Omental fat pad (tissue), 3 donors: ENCODE measurements at regions not wholly inside any gene's neighbourhood (a gene's known extent, or its start where the extent isn't known, plus 50 kb on each side); places are given as distances from the start of the nearest gene placed in this dataset.

Experiments
- ATAC-seq: fragments of 150-250 bp; one replicate; pipeline ENCODE4 v1.9.1; 2016; ENCODE audit warnings: mild to moderate bottlenecking, moderate library complexity; ENCODE audit not compliant: low FRiP score
- DNase-seq: peaks from one replicate; pipeline ENCODE4 v3.0.0-alpha.2; 2019; ENCODE audit warnings: low spot score
- TF ChIP-seq, protein P1 (sequence below), 3 donors: fragments of 450-650 bp; IDR thresholded peaks; one replicate each; pipeline ENCODE4 v1.5.1; 2016 to 2017; ENCODE audit warnings: antibody characterized with exemption in 3 of 3, mild to moderate bottlenecking in 3 of 3, moderate library complexity in 2 of 3

DNA sequence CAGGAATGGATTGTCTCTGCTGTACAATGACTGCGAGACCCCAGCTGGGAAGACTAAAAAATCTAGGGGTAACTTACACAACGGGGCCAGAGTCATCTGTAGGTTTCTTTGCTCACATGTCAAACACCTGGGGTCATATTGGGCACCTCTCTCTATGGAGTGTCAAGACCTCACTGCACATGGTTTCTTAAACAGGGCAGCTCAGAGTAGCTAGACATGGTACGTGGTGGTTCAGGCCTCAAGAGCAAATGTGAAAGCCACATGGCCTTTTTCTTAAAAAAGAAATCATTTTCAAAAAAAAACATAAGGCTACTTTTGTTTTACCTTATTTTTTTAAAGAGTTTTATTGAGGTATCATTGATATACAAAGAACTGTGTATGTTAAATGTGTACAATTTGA is 162.2 kb upstream of the ITGB1 start:
- no peak for ATAC-seq
- no peak for DNase-seq
- TF ChIP-seq, protein P1, sequence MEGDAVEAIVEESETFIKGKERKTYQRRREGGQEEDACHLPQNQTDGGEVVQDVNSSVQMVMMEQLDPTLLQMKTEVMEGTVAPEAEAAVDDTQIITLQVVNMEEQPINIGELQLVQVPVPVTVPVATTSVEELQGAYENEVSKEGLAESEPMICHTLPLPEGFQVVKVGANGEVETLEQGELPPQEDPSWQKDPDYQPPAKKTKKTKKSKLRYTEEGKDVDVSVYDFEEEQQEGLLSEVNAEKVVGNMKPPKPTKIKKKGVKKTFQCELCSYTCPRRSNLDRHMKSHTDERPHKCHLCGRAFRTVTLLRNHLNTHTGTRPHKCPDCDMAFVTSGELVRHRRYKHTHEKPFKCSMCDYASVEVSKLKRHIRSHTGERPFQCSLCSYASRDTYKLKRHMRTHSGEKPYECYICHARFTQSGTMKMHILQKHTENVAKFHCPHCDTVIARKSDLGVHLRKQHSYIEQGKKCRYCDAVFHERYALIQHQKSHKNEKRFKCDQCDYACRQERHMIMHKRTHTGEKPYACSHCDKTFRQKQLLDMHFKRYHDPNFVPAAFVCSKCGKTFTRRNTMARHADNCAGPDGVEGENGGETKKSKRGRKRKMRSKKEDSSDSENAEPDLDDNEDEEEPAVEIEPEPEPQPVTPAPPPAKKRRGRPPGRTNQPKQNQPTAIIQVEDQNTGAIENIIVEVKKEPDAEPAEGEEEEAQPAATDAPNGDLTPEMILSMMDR (IDR thresholded peaks at IDR 0.05): no peak

DNA sequence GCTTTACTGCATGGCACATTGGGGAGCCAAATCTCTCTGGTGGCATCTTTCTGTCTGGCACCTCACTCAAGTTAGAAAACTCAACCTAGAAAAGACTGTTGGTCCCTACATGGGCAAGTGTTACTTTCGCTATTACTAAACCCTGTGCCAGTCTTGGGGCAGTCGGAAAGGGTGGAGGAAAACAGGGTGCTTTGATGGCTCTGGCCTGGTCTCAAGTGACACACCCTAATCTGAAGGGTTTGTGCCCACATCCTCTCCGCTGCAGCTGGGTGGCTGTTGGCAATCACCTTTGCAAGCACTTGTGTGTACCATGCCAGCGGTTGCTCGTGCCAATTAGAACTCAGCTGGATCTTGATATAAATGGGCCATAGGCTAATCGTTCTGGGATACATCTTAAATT is 159.8 kb upstream of the ITGB1 start:
- ATAC-seq (no peak), DNase-seq (no peak)
- TF ChIP-seq, protein P1 (IDR thresholded peaks at IDR 0.05): no peak

- DNase-seq (no peak), ATAC-seq (no peak)
- TF ChIP-seq, protein P1 (IDR thresholded peaks at IDR 0.05): no peak
Measured at GRCh38 chr10:33117230-33117629, 159.2 kb upstream of the ITGB1 start.

GRCh38 chr10:33115738-33116719 is 158.0 kb upstream of the ITGB1 start:
- ATAC-seq (no peak), DNase-seq (no peak)
- TF ChIP-seq, protein P1 (IDR thresholded peaks at IDR 0.05): no peak

GRCh38 chr10:33114451-33114952 is 156.5 kb upstream of the ITGB1 start:
- TF ChIP-seq, protein P1 (IDR thresholded peaks at IDR 0.05): no peak
- ATAC-seq: peak; percentile 52
- no peak for DNase-seq

DNA sequence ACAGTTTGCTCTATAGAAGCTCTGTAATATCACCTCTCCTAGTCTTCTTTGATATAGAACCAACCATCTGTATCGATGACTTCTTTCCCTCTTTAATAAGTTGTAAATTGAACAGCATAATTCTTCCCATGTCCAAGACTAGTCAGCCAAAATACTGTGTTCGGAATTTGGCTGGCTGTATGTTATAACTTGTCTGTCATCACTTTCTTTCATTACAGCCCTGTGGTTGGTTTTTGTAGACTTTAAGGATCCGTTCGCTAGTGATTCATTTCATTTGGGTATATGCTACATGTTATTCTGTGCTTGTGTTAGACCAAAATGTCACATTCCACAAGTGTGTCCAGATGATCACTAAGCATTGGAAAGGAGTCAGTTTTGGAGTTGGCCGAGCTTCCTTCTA is 155.4 kb upstream of the ITGB1 start:
- DNase-seq (no peak), ATAC-seq (no peak)
- TF ChIP-seq, protein P1 (IDR thresholded peaks at IDR 0.05): no peak
